KBM-7 (cell line): ENCODE measurements at regions not wholly inside any gene's neighbourhood (a gene's known extent, or its start where the extent isn't known, plus 50 kb on each side); places are given as distances from the start of the nearest gene placed in this dataset.
"Not testable (repeated sequence)": the region's sequence is repeated elsewhere in the genome, so short reads cannot be mapped to it uniquely, and the experiment has no call there.

ENCODE experiments used
- DNase-seq: peaks from one replicate; pipeline ENCODE4 v3.0.0-alpha.2; 2015
- in situ Hi-C: fragments of 300-500 bp; cut with MboI; formaldehyde crosslinking; loops from 2 replicates; pipeline ENCODE4 v1.14.3; 2020; ENCODE audit warnings: low sequenced_read_pairs, low pct_unique_long_range_greater_than_20kb, mixed read lengths

- in situ Hi-C loops = not testable (repeated sequence)
Measured at GRCh38 chr1:146535575-146535974, 306.8 kb upstream of the NOTCH2NLA start.

GRCh38 chr1:146530958-146531357, 302.1 kb upstream of the NOTCH2NLA start:
- in situ Hi-C loops, DNase-seq: not testable (repeated sequence)

More at GRCh38 chr1:146535575-146535974, 306.8 kb upstream of the NOTCH2NLA start:
- DNase-seq = not testable (repeated sequence)

- DNase-seq, in situ Hi-C loops: not testable (repeated sequence)
Measured at GRCh38 chr1:146522812-146523211, 294.0 kb upstream of the NOTCH2NLA start.

- in situ Hi-C loops, DNase-seq: not testable (repeated sequence)
Measured at GRCh38 chr1:146522345-146522744, 293.5 kb upstream of the NOTCH2NLA start.

- in situ Hi-C loops, DNase-seq: not testable (repeated sequence)
Measured at GRCh38 chr1:146521804-146522203, 293.0 kb upstream of the NOTCH2NLA start.

GRCh38 chr1:146513754-146514153, 284.9 kb upstream of the NOTCH2NLA start:
- in situ Hi-C loops = not testable (repeated sequence)

GRCh38 chr1:146511047-146511777, 282.4 kb upstream of the NOTCH2NLA start:
- DNase-seq, in situ Hi-C loops: not testable (repeated sequence)

More at GRCh38 chr1:146513754-146514153, 284.9 kb upstream of the NOTCH2NLA start:
- not testable (repeated sequence) for DNase-seq

- DNase-seq, in situ Hi-C loops: not testable (repeated sequence)
Measured at GRCh38 chr1:146510248-146510983, 281.6 kb upstream of the NOTCH2NLA start.

GRCh38 chr1:146504121-146504520, 275.3 kb upstream of the NOTCH2NLA start:
- DNase-seq, in situ Hi-C loops: not testable (repeated sequence)

- in situ Hi-C loops, DNase-seq: not testable (repeated sequence)
Measured at GRCh38 chr1:146487555-146487954, 258.7 kb upstream of the NOTCH2NLA start.

- in situ Hi-C loops, DNase-seq: not testable (repeated sequence)
Measured at GRCh38 chr1:146487155-146487554, 258.3 kb upstream of the NOTCH2NLA start.

- in situ Hi-C loops, DNase-seq: not testable (repeated sequence)
Measured at GRCh38 chr1:146486300-146487014, 257.6 kb upstream of the NOTCH2NLA start.

- DNase-seq, in situ Hi-C loops: not testable (repeated sequence)
Measured at GRCh38 chr1:146484195-146484594, 255.4 kb upstream of the NOTCH2NLA start.

- in situ Hi-C loops, DNase-seq: not testable (repeated sequence)
Measured at GRCh38 chr1:146479188-146479587, 250.4 kb upstream of the NOTCH2NLA start.

GRCh38 chr1:146478125-146478720, 249.4 kb upstream of the NOTCH2NLA start:
- DNase-seq = peak; percentile 44
- in situ Hi-C loops = not testable (repeated sequence)

- DNase-seq, in situ Hi-C loops: not testable (repeated sequence)
Measured at GRCh38 chr1:146475086-146475485, 246.3 kb upstream of the NOTCH2NLA start.

- in situ Hi-C loops, DNase-seq: not testable (repeated sequence)
Measured at GRCh38 chr1:146474216-146474615, 245.4 kb upstream of the NOTCH2NLA start.

GRCh38 chr1:146472192-146472861, 243.5 kb upstream of the NOTCH2NLA start:
- in situ Hi-C loops = not testable (repeated sequence)
- peak; percentile 71 for DNase-seq
